Esophagus muscularis mucosa (tissue), 4 donors: ENCODE measurements at regions not wholly inside any gene's neighbourhood (a gene's known extent, or its start where the extent isn't known, plus 50 kb on each side); places are given as distances from the start of the nearest gene placed in this dataset.

Source experiments
- EP300 ChIP-seq: sonication (generic); formaldehyde crosslinking; IDR thresholded peaks from one replicate; pipeline ENCODE4 v1.6.1; 2017; ENCODE audit warnings: antibody characterized with exemption
- POLR2A ChIP-seq: fragments of 450-650 bp; IDR thresholded peaks from one replicate; pipeline ENCODE4 v1.6.1; 2017; ENCODE audit warnings: antibody characterized with exemption, moderate library complexity, mild to moderate bottlenecking, low read depth
- TF ChIP-seq, protein P1 (sequence below), 3 experiments: fragments of 200-600 bp in 2 of 3; fragments of 450-650 bp in 1 of 3; sonication (generic) in 2 of 3; IDR thresholded peaks; one replicate each; pipeline ENCODE4 v1.5.1; 2017 to 2019; ENCODE audit warnings: antibody characterized with exemption in 3 of 3, mild to moderate bottlenecking in 2 of 3, moderate library complexity in 1 of 3

DNA sequence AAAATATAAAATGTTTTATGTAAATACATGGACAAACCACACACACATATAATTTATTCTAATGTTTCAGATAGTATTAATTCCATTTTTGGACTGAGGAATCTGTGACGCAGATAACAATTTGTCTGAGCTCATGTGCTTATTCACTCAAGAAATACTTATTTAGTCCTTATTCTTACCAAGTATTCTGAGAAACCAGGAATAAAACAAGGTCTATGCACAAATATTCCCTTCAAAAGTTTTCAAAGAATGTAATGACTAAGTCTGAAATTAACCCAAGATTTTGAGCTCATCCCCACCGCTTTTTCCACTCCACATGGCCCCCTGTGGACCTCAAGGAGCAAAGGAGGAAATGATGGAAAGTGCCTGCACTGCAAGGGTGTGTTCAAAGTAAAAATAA, 1022.3 kb downstream of the EFNA5 start:
- TF ChIP-seq, protein P1, sequence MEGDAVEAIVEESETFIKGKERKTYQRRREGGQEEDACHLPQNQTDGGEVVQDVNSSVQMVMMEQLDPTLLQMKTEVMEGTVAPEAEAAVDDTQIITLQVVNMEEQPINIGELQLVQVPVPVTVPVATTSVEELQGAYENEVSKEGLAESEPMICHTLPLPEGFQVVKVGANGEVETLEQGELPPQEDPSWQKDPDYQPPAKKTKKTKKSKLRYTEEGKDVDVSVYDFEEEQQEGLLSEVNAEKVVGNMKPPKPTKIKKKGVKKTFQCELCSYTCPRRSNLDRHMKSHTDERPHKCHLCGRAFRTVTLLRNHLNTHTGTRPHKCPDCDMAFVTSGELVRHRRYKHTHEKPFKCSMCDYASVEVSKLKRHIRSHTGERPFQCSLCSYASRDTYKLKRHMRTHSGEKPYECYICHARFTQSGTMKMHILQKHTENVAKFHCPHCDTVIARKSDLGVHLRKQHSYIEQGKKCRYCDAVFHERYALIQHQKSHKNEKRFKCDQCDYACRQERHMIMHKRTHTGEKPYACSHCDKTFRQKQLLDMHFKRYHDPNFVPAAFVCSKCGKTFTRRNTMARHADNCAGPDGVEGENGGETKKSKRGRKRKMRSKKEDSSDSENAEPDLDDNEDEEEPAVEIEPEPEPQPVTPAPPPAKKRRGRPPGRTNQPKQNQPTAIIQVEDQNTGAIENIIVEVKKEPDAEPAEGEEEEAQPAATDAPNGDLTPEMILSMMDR (IDR thresholded peaks at IDR 0.05) = no peak
- TF ChIP-seq POLR2A (no peak), EP300 (no peak)
